ENCODE measurements at regions not wholly inside any gene's neighbourhood (a gene's known extent, or its start where the extent isn't known, plus 50 kb on each side); places are given as distances from the start of the nearest gene placed in this dataset.

DNA sequence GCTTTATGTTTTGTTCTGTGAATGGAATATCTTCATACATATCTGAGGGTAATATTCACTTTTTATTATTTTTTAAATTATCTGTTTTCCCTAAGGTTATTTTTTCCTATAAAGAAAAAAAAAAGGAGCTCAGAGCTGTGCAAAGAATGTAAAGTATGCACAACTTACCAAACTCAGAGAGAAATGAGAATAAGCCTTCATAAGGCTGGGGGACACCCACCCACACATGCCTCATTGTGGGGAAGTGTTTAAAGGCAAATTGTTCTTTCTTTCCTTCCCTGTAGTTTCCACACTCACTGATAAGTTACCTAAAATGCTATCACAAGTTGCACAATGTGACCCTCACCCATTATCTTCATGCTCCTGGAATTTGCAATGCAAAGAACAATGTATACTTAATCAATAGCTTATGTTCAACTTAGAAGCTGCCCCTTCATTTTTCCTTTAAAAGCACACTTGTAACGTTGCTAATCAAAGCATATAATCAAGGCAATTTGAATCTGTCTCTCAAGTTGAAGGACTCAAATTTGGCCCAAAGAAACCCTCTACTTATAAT is 108.1 kb downstream of the GNAT3 start:
- no peak for DNase-seq

DNA sequence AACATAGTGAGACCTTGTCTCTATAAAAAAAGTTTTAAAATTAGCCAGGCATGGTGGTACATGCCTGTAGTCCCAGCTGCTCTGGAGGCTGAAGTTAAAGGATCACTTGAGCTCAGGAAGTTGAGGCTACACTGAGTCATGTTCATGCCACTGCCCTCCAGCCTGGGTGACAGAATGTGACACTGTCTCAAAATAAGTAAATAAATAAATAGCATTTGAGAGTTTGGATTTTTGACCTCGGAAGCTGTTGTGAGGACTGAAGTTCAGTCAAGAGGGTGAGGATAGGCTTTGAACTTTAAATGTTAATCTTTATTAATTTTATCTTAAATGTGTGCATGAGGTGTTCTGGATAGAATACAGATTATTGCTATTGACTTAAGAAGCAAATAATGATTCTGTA is 110.2 kb downstream of the GNAT3 start:
- no peak for DNase-seq

DNA sequence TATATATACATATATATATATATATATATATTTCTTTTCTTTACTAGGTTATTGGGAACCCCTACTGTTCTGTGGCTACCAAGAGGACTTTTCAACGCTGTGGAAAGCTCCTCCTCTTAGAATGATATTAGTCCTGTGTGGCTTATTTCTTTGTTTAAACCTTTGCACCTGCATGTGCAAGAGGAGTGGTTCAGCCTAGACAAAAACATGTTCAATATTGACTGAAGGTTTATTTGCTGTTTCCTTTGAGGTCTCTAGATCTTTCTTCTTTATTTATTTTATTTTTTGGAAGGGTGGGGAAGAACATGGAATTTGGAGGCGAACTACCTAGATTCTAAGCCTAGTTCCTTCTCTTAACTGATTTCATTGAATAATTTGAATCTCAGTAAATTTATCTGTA is 118.1 kb downstream of the GNAT3 start:
- DNase-seq, result peak; percentile 86

DNA sequence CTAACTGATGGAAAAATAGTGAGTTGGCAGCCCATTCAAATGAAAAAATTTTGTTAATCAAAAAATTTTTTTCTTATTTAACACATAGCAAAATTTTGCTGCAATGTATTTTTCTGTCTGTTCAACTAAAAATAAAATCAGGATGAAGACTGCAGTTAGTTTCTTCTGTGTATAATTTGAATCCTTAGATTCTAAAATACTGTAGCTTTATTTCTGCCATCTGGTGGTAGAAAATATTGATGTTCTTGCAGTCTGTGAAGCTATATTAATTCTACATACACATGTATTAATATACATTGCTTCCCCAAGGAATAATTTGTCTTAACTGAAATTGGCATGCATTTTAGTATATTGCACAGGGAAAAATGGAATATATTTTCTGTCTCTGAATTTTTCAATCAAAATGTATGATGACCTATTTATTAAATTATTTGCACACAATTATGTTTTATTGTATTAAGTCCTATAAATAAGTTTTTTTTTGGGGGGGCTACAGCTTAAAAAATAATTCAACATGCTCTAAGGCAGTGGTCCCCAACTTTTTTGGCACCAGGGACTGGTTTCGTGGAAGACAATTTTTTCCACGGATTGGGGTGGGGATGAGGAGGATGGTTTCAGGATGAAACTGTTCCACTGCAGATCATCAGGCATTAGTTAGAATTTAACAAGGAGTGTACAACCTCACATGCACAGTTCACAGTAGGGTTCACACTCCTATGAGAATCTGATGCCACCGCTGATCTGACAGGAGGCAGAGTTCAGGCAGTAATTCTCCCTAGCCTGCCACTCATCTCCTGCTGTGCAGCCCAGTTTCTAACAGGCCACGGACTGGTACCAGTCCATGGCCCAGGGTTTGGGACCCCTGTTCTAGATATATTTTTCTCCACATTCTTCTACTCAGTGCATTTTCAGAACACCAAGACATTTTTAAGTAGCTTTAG is 119.4 kb downstream of the GNAT3 start:
- DNase-seq, result peak; percentile 66

DNA sequence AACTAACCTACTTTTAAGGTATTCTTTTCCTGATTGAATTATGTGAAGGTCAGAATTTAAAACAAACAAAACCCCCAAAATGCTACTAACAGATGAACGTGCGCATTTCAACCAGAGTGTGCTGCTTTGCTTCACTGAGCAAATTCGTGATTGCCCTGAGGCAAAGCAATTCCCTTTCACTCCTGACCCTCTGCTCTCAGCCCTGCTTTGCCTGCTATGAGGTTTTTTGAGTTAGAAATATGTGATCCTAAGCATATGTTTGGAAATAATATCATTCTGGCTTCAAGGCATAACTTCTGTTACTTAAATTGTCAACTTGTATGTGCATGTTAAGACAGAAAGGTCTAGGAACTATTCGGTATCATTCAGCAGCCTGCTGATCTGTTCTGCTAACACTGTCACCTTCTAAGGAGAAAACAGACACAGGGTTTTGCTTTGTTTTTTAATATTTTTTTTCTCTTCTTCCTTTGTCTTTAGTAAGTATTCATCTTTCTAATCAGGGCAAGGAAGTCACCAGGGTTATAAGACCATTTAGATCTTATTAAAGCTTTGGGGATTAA is 124.2 kb downstream of the GNAT3 start:
- peak; percentile 45 for DNase-seq

DNA sequence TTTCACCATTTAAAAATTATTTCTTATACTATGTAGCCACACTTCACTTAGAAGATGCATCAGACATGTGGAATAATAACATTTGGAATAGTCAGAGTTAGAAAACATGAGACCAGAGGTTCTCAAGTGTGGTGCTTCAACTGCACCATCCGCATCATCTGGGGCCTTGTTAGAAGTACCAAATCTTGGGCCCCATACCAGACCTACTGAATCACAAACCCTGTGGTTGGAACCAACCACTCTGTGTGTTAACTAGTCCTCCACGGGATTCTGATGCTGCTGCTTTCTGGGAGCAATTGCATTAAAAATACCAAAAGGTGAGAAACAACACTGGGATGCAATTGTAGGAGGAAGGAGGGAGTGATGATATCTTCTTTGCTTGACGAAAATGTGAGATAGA is 125.2 kb downstream of the GNAT3 start:
- DNase-seq, result no peak

DNA sequence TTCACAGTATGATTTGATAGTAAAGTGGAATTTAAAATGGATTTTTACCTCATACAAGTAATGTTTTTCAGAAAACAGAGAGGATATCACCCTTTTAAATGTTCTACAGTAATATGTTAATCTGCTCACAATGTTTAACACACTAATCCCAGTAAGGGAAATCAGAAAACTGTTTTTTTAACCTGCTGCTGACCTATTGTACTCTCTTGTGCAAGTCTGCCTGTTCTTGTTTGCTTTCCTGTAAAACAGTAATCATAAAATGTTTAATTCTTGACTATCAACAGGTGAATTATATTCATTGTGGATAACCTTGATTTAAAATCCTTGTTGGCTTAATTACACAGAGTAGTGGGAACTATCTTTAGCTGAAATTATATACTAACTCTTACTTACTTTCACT is 126.4 kb downstream of the GNAT3 start:
- no peak for DNase-seq

DNA sequence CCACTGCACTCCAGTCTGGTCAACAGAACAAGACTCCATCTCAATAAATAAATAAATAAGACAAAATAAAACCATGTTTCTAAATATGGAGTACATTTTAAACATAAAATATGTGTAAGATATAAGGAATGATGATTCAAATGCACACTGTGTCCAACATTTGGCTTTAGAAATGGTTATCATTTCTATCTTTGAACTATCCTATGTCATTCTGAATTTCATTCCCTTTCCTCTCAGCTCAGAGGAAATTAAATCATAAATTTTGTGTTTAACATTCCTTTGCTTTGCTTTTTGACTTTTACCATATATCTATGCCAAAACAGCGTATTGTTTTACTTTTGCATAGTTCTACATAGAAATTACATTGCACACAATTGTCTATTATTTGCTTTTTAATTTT is 130.9 kb downstream of the GNAT3 start:
- DNase-seq, result no peak

DNA sequence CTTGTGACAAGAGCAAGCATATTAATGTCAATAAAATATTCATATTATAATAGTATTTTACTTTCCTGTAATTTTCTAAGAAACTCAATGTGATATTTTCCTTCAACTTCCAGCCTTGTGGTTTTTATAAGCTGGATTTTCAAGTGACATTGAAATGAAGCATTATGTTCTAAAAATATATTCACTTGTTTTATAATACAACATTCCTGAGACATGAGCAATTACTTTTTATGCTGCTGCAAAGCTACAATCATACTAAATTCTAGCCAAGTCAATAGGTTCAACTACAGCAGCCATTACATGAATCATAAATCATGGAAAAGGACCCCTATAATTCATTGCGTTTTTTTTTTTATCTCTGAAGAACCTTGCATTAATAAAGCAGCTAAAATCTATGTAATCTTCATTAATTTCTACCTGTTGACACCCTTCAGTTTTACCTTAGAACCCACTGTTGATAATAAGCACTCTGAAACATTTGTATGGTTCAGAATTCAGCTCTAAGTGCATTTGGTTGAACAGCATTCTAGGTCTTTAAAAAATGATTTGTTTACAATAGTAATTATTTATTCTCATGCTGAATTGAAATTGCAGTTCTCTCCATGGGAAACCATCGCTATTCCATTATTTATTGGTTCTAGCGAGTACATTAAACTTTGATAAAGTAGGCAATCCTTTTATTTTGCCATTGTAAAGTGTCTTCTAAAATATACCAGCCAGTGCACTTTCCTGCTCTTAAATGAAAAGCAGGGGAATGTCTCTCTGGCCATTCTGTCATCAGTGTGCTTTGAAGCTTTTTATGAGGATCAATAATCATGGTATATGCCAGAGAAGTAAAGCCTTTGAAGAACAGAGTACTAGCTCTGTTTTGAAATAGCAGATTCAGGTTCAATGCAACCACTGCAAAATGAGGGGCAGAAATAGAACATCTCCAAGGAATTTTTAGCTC is 132.6 kb downstream of the GNAT3 start:
- no peak for DNase-seq

DNA sequence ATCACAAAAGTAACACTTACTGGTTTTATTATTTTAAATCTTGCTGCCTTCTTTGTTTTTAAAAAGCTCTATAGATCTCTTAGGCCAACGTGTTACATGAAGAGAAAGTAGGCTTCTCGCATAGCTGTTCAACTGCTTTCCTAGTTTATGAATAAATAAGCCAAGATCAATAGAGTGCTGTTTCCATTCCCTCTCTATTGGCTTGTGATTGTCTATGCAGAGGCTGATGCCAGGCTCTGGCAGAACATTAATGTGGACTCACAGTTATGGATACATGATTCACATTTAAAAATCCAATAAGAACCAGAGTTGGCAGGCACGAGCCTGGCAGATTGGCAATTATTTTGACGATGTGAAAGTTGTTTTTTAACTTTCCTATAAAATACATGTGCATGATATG is 137.5 kb downstream of the GNAT3 start:
- DNase-seq, result no peak

DNA sequence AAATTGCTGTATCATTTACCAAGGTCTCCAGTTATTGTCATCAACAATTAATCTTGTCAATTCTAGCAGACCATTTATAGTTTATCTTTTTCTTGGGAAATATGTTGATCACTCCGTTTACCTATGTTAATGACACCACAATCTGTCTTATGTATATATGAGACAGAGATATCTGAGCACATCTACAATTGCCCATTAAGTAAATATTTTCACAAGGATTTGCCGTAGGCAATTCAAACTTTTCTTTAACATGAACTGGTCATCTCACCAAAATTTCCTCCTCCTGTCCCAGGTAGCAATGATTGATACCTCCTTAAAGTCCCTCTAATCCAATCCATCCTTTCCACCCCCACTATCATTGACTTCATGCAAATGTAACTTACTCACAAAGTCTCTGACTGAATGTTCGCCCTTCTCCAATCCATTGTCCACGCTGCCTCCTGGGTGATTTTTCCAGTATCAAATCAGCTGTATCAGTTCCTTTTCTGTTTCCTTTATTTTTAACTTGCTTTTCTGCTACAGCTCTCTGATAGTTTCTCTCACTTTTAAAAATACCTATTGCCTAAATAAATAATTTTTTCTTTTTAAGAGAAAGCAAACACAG is 138.3 kb downstream of the GNAT3 start:
- no peak for DNase-seq

DNA sequence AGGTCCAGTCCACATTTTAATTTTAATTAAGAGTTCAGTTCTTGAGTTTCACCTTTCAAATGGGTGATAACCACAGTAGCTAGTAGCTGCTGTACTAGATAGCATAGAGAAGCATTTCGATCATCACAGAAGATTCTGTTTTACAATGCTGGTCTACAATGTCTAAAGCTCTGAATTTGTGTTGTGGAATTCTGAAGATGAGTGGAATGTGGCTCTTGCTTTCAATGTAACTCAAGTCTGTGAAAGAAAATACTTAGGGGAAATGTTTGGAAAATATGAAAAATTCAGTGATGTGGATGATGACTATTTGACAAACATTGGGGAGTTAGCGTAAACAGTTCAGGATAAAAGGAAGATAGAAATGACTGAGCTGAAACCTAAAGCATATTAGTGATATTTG is 139.4 kb downstream of the GNAT3 start:
- DNase-seq, result no peak

DNA sequence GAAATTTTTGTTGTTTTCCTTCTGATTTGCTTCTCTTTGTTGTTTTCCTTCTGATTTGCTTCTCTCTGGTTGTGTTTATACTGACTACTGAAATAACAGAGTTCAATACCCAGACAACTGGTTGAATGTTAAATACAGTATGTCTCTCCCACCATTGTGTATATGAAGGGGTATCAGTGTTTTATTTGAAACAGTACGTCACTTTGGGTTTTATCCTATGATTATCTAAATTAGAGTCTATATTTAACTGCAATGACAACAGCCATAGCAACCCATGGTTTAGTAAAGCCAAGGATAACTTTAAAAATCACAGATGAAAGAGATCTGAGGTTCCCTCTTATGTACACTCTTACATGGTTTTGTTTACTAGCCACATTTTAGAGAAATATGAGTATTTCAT is 141.3 kb downstream of the GNAT3 start:
- DNase-seq, result no peak

DNA sequence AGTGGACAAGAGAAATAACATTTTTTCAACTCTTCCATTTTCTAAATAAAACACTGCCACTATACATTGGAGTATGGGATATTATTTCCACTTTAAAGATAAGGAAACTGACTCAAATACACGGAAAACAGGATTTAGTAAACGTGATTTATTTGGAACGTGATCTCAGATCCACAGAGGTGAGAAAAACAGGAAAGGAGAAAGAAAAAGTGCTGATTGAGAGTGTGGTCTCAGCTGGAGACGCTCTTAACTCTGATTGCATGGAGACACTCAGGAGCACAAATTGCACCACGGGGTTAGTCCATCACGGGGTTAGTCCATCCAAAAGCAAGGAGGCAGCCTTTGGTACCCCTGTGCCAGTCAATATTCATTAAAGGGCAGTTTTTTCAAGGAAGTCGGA is 142.5 kb downstream of the GNAT3 start:
- no peak for DNase-seq

DNA sequence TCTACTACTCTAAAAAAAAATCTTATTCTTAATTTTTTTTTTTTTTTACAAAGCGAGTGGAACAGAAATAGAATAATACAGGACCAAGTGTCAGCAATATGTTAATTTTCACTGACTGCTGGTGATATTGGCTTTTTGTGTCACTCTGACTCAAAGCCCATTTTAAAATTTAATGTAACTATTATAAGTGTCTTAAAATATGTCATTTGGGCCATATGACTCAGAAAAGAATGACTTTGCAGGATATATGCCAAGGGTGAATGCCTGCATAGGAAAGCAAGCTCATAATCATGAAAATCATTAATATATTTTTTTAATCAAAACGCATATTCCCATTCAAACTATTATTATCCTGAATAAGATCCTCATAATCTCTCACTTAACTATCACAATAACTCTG is 149.2 kb downstream of the GNAT3 start:
- DNase-seq, result no peak

DNA sequence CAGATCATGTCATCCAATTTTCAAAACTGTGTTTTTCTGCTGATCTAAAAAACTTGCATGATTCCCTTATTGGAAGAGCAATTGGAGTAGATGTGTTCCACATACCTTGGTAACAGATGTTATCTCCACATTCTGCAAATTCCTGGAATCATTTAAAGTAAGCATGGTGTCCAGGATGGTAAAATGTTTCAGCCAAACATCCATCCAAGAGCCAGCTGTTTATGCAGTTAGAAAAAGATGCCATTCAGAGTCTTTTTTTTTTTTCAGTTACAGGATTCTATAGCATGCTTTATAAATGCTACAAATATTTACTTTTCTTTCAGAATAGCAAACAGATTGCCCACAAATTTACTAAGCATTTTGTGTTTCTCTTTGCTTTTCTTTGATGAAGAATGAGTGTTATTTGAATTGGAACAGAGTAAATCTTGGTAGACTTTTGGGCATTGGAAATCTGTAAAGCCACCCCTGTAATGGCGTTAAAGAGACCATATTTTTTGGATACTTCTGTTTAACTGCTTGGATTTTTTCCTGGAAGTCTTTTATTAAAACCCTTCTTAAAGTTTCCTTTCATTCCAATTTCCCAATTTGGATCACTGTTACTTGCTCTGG is 149.8 kb downstream of the GNAT3 start:
- no peak for DNase-seq

DNA sequence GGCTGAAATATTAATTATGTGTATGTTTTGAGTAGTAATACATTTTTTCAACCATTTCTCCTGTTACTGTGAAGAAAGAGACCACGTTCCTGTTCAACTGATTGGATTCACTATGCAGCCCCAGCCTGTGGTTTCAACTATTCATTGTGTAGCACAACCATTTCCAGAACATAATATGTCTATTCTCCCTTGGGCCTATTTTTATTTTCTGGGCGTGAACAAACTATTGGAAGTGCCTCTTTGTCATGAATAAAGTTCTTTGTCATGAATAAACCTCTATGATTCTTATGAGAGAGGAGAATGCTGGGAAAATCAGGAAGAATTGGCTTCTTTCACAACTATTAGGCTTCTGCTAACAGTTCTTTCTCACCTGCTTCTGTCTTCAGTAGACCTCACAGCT is 152.4 kb downstream of the GNAT3 start:
- DNase-seq, result no peak

DNA sequence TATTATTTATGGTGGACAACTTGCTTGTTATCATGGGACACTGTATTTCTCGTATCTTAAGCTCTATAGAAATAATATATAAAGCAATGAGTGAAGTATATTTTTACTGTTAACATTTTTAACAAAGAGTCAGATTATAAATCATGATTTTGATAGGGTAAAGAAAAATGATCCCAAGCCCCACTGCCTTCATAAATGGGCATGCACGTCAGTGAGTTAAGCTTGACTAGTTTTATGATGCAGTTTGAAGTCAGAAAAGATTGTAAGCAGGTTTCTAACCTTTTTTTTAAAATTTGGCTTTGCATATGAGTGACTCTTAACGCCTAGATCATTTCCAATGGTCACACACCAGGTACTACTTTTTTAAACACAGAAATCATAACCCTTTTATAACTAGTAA is 152.8 kb downstream of the GNAT3 start:
- DNase-seq, result no peak

DNA sequence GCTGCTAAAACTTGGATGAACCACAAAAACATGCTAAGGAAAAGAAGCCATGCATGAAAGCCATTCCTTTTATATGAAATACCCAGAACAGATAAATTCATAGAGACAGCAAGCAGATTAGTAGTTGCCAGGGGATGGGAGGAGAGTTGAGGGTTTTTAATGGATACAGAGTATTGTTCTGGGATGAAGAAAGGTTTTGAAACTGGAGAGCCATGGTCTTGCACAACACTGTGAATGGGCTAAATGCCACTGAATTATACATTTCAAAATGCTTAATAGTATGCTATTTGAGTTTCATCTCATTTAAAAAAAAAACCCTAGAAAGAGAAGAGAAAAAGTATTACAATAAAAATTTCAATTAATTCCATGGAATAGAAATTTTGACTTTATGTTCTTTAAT is 154.3 kb downstream of the GNAT3 start:
- DNase-seq, result no peak

DNA sequence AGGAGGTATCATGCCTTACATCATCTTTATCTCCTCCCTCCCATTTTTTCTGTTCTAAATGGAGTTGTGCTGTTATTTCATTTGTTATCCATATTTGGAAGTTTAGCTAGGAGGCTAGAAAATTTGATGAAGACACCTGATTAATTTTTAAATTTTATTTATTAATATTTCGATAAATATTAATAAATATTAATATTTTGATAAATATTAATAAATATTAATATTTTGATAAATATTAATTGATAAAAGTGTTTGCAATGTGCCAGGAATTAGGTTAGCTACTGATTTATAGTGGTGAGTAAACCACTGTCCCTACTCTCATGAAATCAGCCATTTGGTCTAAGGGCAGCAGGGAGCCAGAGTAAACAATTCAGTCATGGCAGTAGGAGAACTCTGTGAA is 161.4 kb downstream of the GNAT3 start:
- no peak for DNase-seq

DNA sequence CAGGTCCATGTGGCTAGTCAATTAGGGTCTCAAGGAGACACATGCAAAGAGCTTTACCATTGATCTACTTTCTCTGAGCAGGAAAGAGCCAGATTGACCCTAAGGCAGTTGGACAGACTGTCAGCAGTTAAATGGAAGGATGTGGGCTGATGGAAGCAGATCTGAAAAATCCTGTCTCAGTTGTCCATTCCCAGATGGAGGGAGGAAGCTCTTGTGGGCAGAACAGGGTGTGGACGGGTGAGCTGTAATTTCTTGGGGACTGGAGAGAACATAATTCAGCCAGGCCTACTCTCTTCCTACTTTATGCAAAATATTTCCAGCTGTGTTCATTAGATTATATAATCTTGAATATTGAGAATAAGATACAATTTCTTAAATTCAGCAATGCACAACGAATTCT is 163.6 kb downstream of the GNAT3 start:
- no peak for DNase-seq

DNA sequence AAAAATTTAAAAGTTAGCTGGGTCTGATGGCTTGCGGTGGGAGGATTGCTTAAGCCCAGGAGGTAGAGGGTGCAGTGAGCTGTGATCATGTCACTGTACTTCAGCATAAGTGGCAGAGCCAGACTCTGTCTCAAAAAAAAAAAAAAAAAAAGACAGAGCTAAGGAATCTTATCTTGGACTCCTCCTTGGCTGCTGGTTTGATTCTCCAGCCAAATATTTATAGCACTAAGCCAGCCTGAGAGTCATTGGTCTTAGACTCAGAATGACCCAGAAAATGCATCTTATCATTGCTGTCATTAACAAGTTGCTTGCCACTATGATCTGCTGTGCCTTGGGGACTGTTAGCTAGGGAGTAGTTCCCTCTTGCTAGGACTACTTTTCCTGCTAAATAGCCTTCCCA is 164.7 kb downstream of the GNAT3 start:
- DNase-seq, result no peak
